Esophagus muscularis mucosa (tissue), 4 donors: ENCODE measurements at regions not wholly inside any gene's neighbourhood (a gene's known extent, or its start where the extent isn't known, plus 50 kb on each side); places are given as distances from the start of the nearest gene placed in this dataset.

Source experiments
- DNase-seq: peaks from one replicate; pipeline ENCODE4 v3.0.0-alpha.2; 2017; ENCODE audit errors: extremely low spot score
- H3K27ac ChIP-seq, 4 donors: fragments of 200-600 bp; sonication (generic); replicated peaks in 1 of 4; 1 replicate in 3 of 4; 2 replicates in 1 of 4; pipeline ENCODE4 v1.5.1; 2016 to 2019; ENCODE audit warnings: mild to moderate bottlenecking in 1 of 4
- H3K27me3 ChIP-seq, 4 donors: fragments of 200-600 bp; sonication (generic); one replicate each; pipeline versions ENCODE4 v1.5.1 to v1.6.0; 2016 to 2019
- H3K36me3 ChIP-seq, 4 donors: fragments of 200-600 bp; sonication (generic); one replicate each; pipeline ENCODE4 v1.5.1; 2016 to 2019
- H3K4me1 ChIP-seq, 4 donors: fragments of 200-600 bp; sonication (generic); one replicate each; pipeline ENCODE4 v1.5.1; 2016 to 2019
- H3K4me3 ChIP-seq, 4 donors: fragments of 200-600 bp; sonication (generic); 1 replicate in 2 of 4; 2 replicates in 2 of 4; pipeline ENCODE4 v1.5.1; 2016 to 2019; ENCODE audit warnings: mild to moderate bottlenecking in 4 of 4, moderate library complexity in 1 of 4
- H3K9me3 ChIP-seq, 4 donors: fragments of 200-600 bp; sonication (generic); 1 replicate in 3 of 4; 2 replicates in 1 of 4; pipeline ENCODE4 v1.5.1; 2016 to 2019
- EP300 ChIP-seq: sonication (generic); formaldehyde crosslinking; IDR thresholded peaks from one replicate; pipeline ENCODE4 v1.6.1; 2017; ENCODE audit warnings: antibody characterized with exemption
- POLR2A ChIP-seq: fragments of 450-650 bp; IDR thresholded peaks from one replicate; pipeline ENCODE4 v1.6.1; 2017; ENCODE audit warnings: antibody characterized with exemption, moderate library complexity, mild to moderate bottlenecking, low read depth
- POLR2AphosphoS5 ChIP-seq, 2 donors: sonication (generic); formaldehyde crosslinking; IDR thresholded peaks; one replicate each; pipeline ENCODE4 v1.6.1; 2017; ENCODE audit warnings: antibody characterized with exemption in 2 of 2
- WGBS: methylation state at CpG from one replicate; pipeline ENCODE4 v1.1.5; 2018; 5-methylcytosine and 5-hydroxymethylcytosine counted together
- intact Hi-C: fragments of 100-400 bp; cut with DNase I; formaldehyde crosslinking; loops from one replicate; pipeline ENCODE4 v1.15.1; 2023
- TF ChIP-seq, protein P1 (sequence below), 3 experiments: fragments of 200-600 bp in 2 of 3; fragments of 450-650 bp in 1 of 3; sonication (generic) in 2 of 3; IDR thresholded peaks; one replicate each; pipeline ENCODE4 v1.5.1; 2017 to 2019; ENCODE audit warnings: antibody characterized with exemption in 3 of 3, mild to moderate bottlenecking in 2 of 3, moderate library complexity in 1 of 3

- no peak overlapping the region for H3K27ac ChIP-seq
- H3K27me3 ChIP-seq, result peaks cover 0 to 23% (median 0%) of the 10 kb centered on the region in 4 donors
- intact Hi-C loops, result no loop called here
- H3K36me3 ChIP-seq, result no peaks in the 10 kb centered on the region
- H3K9me3 ChIP-seq, result no peaks in the 10 kb centered on the region
- peaks cover 0 to 4% (median 0%) of the 10 kb centered on the region in 4 donors for H3K4me1 ChIP-seq
- DNase-seq, result no peak
- WGBS, result 56% methylated on average over 14 of the region's 14 CpGs
- H3K4me3 ChIP-seq, result no peak overlapping the region
- TF ChIP-seq, protein P1, sequence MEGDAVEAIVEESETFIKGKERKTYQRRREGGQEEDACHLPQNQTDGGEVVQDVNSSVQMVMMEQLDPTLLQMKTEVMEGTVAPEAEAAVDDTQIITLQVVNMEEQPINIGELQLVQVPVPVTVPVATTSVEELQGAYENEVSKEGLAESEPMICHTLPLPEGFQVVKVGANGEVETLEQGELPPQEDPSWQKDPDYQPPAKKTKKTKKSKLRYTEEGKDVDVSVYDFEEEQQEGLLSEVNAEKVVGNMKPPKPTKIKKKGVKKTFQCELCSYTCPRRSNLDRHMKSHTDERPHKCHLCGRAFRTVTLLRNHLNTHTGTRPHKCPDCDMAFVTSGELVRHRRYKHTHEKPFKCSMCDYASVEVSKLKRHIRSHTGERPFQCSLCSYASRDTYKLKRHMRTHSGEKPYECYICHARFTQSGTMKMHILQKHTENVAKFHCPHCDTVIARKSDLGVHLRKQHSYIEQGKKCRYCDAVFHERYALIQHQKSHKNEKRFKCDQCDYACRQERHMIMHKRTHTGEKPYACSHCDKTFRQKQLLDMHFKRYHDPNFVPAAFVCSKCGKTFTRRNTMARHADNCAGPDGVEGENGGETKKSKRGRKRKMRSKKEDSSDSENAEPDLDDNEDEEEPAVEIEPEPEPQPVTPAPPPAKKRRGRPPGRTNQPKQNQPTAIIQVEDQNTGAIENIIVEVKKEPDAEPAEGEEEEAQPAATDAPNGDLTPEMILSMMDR (IDR thresholded peaks at IDR 0.05), result no peak
- TF ChIP-seq POLR2AphosphoS5 (IDR thresholded peaks at IDR 0.05), result no peak
- no peak for TF ChIP-seq POLR2A
- no peak for TF ChIP-seq EP300
These were observed 61.3 kb upstream of the ANO1 start for GRCh38 chr11:70016666-70017367.

DNA sequence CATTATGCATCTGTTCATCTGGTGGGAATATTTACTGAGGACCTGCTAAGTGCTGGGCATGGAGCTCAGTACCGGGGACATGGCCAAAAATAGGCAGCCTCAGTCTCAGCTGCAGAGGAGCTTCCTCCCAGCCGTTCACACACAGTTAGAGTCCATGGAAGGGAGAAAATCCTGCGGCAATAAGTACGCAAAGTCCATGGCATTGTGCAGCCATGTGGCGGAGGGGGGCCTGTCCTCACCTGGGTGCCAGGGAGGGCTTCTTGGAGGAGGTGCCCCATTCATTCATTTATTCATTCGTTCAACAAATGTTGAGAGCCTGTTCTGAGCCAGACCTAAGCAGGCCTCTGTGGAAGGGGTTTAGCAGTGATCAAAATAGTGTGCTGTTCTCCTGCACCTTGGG, 59.3 kb upstream of the ANO1 start:
- H3K27me3 ChIP-seq, result peaks cover 0 to 25% (median 0%) of the 10 kb centered on the region in 4 donors
- H3K27ac ChIP-seq, result no peak overlapping the region
- intact Hi-C loops, result no loop called here
- 96% methylated on average over 6 of the region's 6 CpGs for WGBS
- H3K4me3 ChIP-seq, result no peak overlapping the region
- DNase-seq, result no peak
- no peak for TF ChIP-seq POLR2A
- TF ChIP-seq, protein P1 (IDR thresholded peaks at IDR 0.05), result no peak
- TF ChIP-seq POLR2AphosphoS5 (IDR thresholded peaks at IDR 0.05), result no peak
- no peak for TF ChIP-seq EP300
- no peaks in the 10 kb centered on the region for H3K36me3 ChIP-seq
- peaks cover 0 to 4% (median 0%) of the 10 kb centered on the region in 4 donors for H3K4me1 ChIP-seq
- H3K9me3 ChIP-seq, result peaks cover 0 to 7% (median 0%) of the 10 kb centered on the region in 4 donors

DNA sequence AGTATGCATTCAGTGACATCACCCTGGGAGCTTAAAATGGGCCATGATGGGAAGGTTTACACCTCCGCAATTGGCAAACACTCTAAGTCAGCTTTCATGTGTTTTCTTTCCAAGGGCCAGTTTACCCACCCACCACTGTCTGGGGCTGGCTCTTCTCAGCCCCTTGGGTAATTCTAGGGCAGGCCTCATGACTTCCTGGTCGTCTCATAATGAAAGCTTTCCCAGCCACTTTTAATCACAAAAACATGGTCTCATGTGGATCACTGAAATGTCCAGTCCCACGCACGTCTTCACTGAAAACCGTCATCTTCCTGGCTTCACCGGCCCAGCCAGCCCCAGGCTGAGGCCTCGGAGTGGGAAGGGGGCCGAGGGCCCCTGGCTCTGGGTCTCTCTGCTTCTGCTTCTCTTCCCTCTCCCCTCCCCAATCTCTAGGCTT, 58.5 kb upstream of the ANO1 start:
- Histone ChIP-seq H3K4me3 (no peak overlapping the region), H3K27ac (no peak overlapping the region), H3K36me3 (no peaks in the 10 kb centered on the region), H3K27me3 (peaks cover 0 to 29% (median 0%) of the 10 kb centered on the region in 4 donors), H3K4me1 (peaks cover 0 to 4% (median 0%) of the 10 kb centered on the region in 4 donors), H3K9me3 (peaks cover 0 to 7% (median 0%) of the 10 kb centered on the region in 4 donors)
- intact Hi-C loops, result no loop called here
- TF ChIP-seq POLR2AphosphoS5 (IDR thresholded peaks at IDR 0.05) (no peak), POLR2A (no peak), EP300 (no peak)
- TF ChIP-seq, protein P1 (IDR thresholded peaks at IDR 0.05), result no peak
- WGBS, result 65% methylated on average over 8 of the region's 8 CpGs
- DNase-seq, result no peak

GRCh38 chr11:70020336-70021214, 57.5 kb upstream of the ANO1 start:
- H3K4me1 ChIP-seq, result peaks cover 0 to 4% (median 0%) of the 10 kb centered on the region in 4 donors
- 81% methylated on average over 23 of the region's 24 CpGs for WGBS
- no peak for DNase-seq
- H3K4me3 ChIP-seq, result no peak overlapping the region
- peaks cover 0 to 29% (median 0%) of the 10 kb centered on the region in 4 donors for H3K27me3 ChIP-seq
- H3K36me3 ChIP-seq, result no peaks in the 10 kb centered on the region
- peaks cover 0 to 7% (median 0%) of the 10 kb centered on the region in 4 donors for H3K9me3 ChIP-seq
- intact Hi-C loops, result no loop called here
- no peak for TF ChIP-seq POLR2A
- no peak for TF ChIP-seq EP300
- TF ChIP-seq, protein P1 (IDR thresholded peaks at IDR 0.05), result no peak
- TF ChIP-seq POLR2AphosphoS5 (IDR thresholded peaks at IDR 0.05), result no peak
- H3K27ac ChIP-seq, result no peak overlapping the region
